HG03095 (cell line): ENCODE measurements at regions not wholly inside any gene's neighbourhood (a gene's known extent, or its start where the extent isn't known, plus 50 kb on each side); places are given as distances from the start of the nearest gene placed in this dataset.

Experiments used
- ATAC-seq: cut with Tn5 transposase; IDR thresholded peaks from one replicate; pipeline ENCODE4 v1.9.1; 2021; ENCODE audit warnings: moderate library complexity; ENCODE audit not compliant: unreplicated experiment

DNA sequence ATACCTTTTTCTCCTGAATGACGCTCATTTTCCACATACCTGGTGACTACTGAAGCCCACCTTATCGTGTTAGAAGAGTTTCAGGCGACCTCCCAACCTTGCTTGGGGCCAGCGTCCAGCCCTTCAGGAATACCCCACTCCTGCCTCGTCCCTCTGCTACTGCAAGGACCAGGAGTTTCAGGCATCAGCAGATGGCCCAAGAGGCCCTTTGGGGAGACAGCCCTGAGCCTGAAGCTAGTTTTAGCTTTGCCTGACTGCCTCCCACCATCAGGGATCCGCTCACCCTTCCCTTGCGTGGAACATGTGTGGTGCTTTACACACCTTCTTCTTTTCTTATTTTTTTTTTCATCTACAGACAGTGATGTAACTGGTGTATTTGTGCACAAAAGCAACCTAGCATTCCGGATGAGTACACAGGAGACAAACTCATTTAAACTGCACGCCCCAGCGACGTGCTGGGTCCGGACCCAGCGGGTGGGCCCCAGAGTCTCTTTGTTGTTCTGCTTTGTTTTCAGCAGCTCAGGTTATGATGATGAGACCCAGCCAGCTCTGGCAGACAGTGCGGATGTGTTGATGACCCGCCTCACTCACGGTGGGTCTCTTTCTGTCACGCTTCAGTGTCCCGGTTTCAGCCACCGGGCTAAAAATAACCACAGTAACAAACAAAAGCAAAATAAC is 242.4 kb downstream of the C16orf95 start:
- peak; percentile 72 for ATAC-seq

DNA sequence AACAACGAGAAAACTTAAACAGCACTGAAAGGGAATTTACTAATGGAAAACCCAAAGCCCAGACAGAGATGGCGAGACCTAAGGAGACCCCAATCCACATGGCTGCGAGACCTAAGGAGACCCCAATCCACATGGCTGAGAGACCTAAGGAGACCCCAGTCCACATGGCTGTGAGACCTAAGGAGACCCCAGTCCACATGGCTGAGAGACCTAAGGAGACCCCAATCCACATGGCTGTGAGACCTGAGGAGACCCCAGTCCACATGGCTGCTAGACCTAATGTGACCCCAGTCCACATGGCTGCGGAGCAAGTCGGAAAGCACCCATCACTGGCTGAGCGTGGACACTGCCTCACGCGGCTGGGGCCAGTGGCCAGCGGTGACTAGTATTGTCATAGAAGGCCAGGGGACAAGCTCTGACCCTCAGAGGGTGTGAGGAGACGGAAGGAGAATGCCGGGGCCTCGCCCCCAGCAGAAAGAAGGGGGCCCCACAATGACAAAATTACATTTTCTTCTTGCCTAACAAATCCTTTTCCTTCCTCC is 241.8 kb downstream of the C16orf95 start:
- ATAC-seq = no peak

DNA sequence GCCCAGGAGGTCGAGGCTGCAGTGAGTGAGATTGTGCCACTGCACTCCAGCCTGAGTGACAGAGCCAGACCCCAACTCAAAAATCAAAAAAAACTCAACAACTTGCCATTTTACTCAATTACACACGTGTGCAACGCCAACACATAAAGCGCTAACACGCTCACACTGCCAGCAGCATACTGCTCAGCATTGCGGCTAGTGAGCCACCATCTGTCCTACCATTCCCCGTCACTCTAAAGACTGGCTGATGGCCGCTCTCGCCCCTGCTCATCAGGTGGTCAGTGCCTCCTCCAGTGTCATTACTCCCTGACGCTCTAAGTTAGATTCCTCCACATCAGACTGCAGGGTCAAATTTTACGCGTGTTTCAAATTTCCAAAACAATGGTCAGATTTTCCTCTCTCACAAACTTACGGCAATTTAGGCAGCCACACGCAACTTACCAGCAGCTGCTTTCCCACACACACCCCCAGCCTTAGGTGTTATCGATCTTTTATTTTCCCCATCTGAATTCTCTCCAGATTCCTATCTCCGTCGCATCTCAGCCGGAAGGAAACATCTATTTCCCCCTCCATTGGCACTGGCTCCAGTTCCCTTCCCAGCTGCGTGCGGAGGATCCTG is 240.8 kb downstream of the C16orf95 start:
- no peak for ATAC-seq

DNA sequence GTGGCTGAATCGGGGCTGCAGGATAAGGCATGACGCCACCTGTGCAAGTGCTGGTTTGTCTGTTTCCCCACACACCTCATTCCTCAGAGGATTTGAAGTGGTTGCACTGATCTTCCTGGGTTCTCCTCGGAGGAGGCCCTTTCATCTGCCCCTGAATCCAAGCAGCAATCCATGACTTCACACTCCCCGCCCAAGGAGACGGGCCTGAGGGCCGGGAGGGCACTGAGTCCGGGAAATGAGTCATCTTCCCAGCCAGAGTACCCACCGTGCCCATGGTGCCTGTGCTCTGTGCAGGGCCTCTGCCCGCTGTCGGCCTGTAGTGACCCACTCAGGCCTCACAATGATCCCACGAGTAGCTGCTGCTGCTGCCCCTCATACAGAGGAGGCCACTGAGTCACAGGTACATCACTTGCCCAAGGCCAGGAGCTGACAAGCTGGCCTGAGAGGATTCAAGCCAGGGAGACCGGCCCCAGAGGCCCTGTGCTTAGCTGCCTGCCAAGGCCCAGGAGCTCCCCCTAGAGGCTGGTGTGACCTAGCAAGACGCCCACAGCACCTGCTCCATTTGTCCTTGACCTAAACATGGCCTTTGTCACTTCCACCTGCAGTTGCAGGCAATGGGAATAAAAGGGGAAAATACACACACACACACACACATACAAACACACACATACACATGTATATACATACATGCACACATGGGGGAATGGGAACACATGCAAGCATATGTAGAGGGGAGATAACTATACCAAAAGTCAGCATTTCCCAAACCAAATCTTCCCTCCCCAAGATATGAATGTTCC is 240.0 kb downstream of the C16orf95 start:
- no peak for ATAC-seq

DNA sequence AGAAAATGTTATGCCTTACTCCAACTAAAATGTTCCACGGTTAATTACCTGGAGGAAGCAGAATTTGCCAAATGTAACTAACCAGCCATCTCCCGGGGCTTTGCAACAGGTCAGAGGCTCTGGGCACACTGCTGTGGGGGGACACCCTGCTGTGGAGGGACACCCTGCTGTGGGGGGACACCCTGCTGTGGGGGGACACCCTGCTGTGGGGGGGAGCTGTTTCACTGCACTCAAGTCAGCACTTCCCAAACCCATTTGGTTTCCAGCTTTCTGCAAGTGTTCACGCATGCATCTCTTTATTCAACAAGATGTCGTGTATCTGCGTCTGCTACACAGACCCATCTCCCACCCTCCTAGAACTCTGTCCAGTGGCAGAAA is 239.5 kb downstream of the C16orf95 start:
- no peak for ATAC-seq

DNA sequence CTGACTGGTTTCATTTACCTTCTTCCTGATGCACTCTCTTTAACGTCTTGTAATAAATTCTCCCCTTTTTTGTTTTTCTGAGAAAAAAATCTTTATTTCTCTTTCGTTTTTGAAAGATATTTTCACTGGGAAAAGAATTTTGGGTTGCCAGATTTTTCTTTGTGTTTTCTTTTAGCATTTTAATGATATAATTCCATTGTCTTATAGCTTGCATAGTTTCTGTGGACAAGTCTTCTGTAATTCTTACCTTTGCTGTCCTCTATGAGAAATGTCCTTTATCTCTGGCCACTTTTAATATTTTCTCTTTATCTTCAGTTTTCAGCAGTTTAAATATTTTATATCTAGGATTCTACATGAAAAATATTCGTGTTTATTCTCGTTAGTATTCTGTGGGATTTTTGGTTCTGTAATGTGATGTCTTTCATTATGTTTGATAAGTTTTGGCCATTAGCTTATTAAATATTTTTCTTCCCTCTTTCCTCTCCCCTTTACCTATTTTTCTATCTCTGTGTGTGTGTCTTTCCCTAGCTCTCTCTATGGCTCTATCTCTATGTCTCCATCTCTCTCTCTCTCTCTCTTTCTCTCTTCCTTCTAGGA is 236.5 kb downstream of the C16orf95 start:
- no peak for ATAC-seq

DNA sequence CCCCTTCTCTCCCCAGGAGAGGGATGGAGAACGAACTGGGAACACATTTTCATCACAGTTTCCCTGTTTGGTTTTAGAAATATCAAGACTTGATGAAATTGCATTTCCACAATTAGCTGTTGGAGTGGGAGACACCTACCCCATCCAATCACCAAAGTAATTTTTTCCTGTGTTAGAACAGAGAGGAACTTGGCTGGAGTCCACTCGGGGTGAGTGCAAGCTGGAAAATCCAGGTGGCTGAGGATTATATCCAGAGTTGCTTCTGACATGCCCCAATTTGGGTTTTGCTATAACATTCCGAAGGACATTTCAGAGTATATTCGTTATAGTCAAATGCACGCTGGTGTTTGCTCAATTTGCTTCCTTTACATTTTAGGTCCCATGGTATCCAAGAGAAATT is 231.8 kb downstream of the C16orf95 start:
- no peak for ATAC-seq

DNA sequence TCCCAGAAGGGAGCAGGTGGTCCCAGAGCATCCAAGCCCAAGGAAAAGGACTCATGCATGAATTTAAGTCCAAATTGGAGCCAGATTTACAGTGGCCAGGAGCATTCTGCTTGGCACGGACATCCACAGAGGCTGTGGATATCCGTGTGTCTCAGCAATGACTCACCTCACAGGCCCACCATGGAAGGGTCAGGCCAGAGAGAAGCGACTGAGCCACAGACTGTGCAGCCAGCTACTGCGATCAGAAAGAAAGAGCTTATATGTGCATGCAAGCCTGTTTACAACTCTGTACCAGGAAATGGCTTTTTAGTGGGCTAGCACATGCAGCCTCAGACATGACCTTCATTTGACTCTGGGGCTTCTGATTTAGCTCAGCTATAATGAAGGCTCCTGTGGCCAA is 231.0 kb downstream of the C16orf95 start:
- no peak for ATAC-seq

DNA sequence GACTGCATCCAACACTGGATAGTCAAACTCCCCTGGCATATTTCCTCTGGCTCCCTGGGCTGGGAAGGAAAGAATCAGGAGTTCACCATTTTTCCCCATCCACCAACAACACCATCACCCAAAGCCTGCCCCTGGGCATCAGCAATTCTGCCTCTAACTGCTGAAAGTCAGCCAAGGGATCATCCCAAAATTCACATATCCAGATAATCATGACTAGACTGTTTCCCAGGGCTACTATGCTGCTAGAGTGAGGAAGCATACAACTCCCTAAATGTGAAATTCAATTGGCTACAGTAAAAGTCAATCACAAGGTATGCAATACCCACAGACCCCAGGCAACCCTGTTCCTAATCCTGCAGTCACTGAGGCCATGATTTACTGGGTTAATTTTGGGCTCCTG is 230.6 kb downstream of the C16orf95 start:
- ATAC-seq = no peak

DNA sequence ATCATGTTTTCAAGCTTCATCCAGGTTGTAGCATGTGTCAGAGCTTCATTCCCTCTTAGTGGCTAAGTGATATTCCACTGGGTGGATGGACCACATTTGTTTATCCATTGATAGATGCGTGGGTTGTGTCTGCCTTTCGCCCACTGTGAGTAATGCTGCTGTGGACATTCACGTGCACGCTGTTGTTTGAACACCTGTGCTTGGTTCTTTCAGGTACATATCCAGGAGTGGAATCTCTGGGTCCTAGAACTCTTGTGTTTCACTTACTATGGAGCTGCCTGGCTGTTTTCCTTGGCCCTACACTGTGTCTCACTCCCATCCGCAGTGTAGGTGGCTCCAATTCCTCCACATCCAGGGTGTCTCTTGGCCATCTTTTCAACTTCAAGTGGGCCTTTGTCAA is 224.2 kb downstream of the C16orf95 start:
- no peak for ATAC-seq

DNA sequence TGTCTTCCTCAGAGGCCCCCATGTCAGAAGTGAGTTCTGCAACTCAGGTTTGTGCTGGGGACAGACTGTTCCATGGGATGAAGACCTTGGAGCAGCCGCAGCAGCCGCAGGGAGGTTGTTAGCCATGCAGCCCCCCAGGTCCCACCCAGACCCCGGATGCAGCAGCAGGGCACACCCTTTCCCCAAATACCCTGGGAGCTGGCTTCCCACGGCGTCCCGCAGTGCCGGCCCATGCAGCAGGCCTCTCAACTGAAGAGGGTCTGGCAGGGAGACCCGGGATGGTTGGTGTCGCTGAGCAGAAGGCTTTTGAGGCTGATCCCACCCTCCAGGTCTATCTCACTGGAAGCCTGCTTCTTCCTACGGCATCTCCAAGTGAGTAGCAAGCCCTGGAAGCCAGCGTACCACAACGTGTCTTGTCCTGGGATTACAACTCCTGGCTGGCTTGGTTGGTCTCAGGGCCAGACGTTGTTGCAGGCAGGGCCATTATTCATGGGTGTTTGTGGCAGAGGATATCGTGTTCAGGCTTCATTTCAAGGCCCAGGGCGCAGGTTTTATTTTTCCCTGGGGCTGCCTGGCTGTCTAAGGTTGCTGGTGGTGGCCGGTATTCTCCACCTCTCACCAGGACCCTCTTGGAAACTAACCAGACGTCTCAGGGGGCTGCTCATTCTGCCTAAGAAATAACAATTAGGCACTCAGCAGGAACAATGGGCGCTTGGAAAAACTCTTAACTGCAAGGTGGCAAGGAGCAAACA is 223.2 kb downstream of the C16orf95 start:
- no peak for ATAC-seq

DNA sequence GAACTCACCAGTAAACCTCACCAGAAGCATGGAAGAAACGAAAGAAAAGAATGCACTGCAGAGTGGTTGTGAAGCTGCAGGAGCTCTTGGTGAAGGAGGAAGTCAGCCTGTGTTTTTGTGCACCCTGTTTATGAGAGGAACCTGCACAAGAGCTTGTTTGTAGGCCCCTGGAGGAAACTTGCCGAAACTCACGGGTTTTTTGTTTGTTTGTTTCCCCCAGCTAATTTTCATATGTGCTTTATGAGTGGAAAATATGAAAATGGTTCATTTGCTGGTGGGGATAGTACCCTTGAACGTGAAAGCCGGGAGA is 222.7 kb downstream of the C16orf95 start:
- ATAC-seq = no peak

DNA sequence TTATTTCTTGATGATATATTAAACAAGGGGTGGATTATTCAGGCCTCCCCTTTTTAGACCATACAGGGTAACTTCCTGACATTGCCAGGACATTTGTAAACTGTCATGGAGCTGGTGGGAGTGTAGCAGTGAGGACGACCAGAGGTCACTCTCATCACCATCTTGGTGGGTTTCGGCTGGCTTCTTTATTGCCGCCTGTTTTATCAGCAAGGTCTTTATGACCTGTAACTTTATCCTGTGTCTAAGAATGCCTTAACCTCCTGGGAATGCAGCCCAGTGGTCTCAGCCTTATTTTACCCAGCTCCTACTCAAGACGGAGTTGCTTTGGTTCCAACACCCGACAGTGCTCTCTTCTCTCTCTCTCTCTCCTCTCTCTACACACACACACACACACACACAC is 221.9 kb downstream of the C16orf95 start:
- no peak for ATAC-seq

DNA sequence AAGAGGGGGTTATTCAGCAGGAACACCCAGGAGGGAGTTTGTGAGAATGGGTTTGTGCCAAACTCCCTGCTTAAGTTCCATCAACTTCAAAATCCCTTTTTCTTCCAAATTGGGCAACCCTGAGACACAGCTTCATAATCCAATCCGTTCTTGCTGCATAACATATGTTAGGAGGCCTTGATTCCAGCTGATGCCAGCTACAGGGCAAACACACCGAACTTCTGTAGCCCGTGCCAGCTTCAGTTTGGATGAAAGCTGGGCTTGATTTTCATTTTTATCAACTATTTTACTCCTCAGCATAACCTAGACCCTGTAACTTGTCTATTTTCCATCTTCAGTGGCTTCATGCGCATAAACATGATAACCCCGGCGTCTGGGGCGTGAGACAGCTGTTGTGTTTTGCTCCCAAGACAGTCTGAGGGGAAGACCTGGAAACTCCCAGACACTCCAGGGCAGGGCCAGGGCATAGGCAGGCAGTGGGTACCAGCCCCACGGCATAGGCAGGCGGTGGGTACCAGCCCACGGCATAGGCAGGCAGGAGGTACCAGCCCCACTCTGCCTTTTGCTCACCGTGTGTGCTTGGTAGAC is 220.4 kb downstream of the C16orf95 start:
- ATAC-seq = no peak

DNA sequence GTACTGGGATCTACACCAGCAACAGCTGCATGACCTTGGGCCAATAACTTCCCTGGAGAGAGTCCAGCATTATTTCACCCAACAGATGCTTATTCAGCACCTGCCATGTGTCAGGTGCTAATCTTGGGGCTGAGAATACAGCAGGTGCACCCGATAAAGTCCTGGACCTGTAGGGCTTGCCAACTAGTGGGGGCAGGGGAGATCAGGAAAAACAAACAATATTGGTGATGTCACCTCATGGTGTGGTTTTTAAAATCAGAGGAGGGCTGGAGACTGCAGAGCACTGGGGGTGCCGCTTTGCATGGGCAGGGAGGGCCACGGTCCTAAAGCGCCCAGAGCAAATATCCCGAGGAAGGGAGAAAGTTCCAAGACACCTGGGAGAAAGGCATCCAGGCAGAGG is 218.8 kb downstream of the C16orf95 start:
- ATAC-seq = no peak

DNA sequence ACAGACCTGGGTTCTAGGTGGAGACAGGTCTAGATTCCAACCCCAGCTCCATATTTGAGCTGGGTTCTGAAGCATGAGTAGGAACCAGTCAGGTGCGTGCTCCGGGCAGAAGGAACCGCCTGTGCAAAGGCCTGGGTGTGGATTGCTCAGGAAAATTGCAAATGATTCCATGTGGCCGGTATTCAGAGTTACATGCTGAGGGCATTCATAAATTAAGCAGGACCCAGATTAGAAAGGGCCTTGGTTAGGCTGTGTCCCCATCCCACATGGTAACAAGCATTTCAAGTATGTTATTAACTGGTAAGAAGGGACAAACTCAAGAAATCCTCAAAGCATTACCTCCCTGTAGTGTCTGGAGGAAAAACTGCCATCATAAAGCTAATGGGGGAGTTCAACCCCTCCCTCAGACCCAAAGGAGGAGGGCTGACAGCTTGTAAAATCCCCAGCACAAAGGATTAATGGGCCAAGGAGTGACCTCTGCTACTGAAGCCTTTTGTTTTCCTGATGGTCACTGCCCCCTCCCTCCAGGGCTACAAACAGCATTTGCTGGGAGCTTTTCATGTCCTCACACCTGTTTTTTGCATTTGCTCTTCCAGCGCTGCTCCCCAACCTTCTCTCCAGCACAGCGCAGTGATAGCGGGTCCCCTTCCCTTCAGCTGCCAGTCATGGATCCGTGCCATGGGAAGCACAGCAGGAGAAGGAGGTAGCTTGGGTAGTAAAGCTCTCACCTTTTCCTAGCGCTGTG is 218.0 kb downstream of the C16orf95 start:
- ATAC-seq = no peak

DNA sequence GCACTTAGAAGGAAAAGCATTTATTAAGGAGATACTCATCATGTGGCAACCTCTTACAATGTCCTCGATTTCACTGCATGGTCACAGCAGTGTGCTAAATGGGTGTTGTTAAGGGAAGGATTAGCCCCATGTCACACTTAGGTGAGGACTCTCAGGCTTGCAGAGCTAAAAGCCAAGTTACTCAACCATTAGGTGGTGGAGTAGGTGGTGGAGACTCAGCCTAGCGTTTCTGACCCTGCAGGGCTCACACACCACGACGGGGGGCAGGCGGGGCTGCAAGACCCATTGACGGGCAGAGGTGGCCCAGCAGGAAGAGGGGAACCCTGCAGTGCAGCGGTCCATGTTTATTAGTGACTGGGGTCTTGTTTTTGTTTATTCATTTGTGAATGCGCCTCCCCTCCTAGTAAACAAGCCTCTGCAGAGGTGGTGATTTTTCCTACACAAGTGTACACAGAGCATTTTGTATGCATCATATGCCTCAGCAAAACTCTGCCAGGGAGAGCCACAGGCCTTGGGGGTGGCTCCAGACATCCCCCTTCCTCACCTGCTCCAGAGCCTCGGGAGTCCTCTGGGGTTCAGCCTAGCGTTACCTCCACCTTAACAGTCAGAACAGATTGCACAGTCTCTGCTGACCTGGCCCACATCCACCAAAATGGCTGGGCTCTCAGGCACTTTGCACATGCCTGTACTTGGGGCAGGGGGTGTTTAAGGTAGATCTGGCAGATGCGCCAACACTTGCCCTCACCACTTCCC is 216.7 kb downstream of the C16orf95 start:
- no peak for ATAC-seq

DNA sequence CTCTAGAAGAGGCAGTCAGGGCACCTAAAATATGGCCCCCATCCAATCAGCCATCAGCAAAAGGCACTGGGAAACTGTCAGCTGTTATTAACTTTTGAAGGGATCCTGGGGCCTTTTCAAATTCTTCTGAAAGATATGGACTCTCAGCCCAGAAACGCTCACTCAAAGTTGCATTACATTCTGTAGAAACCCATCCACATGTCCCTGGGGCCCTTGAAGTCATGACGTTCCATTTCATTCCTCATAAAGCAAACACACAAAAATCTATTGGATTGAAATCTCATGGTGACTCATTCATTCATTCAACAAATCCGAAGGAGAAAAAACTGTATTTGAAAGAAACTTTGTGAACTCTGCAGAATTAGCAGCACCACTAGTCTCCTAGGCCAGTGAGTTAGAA is 215.3 kb downstream of the C16orf95 start:
- ATAC-seq = no peak

DNA sequence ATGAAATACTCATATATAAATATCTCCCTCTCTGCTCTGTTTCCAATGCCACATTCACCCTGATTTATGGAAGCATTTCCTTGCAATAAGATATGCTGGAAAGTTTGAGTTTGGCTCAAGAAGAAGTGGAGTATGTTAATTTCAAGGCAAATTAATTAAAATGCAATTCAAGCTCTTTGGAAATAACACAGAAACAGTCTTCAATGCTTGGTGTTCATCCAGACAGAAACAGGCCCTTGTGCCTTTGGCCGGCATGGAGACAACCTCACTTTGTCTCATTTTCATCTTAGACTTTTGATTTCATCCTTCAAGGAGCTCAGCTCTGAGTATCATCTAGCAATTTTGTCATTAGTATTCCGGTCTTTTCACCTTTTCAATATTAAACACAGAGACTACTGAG is 210.0 kb downstream of the C16orf95 start:
- no peak for ATAC-seq
